ENCODE measurements at regions not wholly inside any gene's neighbourhood (a gene's known extent, or its start where the extent isn't known, plus 50 kb on each side); places are given as distances from the start of the nearest gene placed in this dataset.

DNA sequence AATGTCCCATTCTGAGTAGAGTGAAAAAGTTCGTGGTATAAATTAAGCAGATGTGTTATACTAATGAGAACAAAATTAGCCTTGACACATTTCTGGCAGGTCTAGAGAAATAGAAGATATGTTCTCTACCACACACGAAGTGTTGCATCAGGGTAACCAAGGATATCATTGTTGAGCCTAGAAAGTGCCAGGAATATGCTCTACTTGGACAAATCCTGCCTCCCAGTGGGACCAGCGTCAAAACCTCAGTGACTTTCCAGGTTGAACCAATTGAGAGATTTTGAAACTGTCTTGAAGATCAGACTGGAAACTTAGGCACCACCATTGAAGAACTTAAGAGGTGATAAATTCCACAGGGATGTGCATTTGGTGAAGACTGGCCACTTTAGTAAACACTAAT lies 115.9 kb downstream of the HPGD start:
- H3K36me3 Mint-ChIP-seq (ENCODE audit: low read depth) = no peaks in the 10 kb centered on the region
- ChIA-PET POLR2A (no interaction called here), CTCF (no interaction called here)
- H3K27ac Mint-ChIP-seq = no peak overlapping the region
- ATAC-seq (ENCODE audit: poor library complexity) = no peak
- H3K4me1 ChIP-seq (ENCODE audit: insufficient read depth, low read length) = no peaks in the 10 kb centered on the region
- H3K27ac ChIP-seq (ENCODE audit: low read depth in 1 of 2, low read length in 2 of 2) = no peak overlapping the region
- H3K36me3 ChIP-seq (ENCODE audit: insufficient read depth, low read length) = no peaks in the 10 kb centered on the region
- H3K9me3 ChIP-seq (ENCODE audit: control insufficient read depth in 1 of 2, insufficient read depth in 1 of 2, low read length in 2 of 2) = peaks cover 0 to 5% of the 10 kb centered on the region in 2 experiments
- no peak for DNase-seq
- no peak overlapping the region for H3K4me3 Mint-ChIP-seq
- intact Hi-C loops (cut with DNase I, micrococcal nuclease) = no loop called here
- H3K9me3 Mint-ChIP-seq = no peaks in the 10 kb centered on the region
- peaks cover 3% of the 10 kb centered on the region for H3K27me3 Mint-ChIP-seq
- TF ChIP-seq CTCF (IDR thresholded peaks at IDR 0.05) = no peak
- H3K4me3 ChIP-seq (ENCODE audit: low read length) = no peak overlapping the region
- H3K27me3 ChIP-seq (ENCODE audit: control insufficient read depth in 1 of 2, insufficient read depth in 2 of 2, low read length in 2 of 2) = no peaks in the 10 kb centered on the region
- no peaks in the 10 kb centered on the region for H3K4me1 Mint-ChIP-seq (ENCODE audit: low read depth)

- no peak for ATAC-seq (ENCODE audit: poor library complexity)
- H3K36me3 Mint-ChIP-seq (ENCODE audit: low read depth) = no peaks in the 10 kb centered on the region
- no peaks in the 10 kb centered on the region for H3K9me3 Mint-ChIP-seq
- Histone ChIP-seq H3K9me3 (ENCODE audit: control insufficient read depth in 1 of 2, insufficient read depth in 1 of 2, low read length in 2 of 2) (peaks cover 0 to 5% of the 10 kb centered on the region in 2 experiments), H3K36me3 (ENCODE audit: insufficient read depth, low read length) (no peaks in the 10 kb centered on the region), H3K27ac (ENCODE audit: low read depth in 1 of 2, low read length in 2 of 2) (no peak overlapping the region), H3K4me3 (ENCODE audit: low read length) (no peak overlapping the region), H3K4me1 (ENCODE audit: insufficient read depth, low read length) (no peaks in the 10 kb centered on the region), H3K27me3 (ENCODE audit: control insufficient read depth in 1 of 2, insufficient read depth in 2 of 2, low read length in 2 of 2) (no peaks in the 10 kb centered on the region)
- no peak for TF ChIP-seq CTCF (IDR thresholded peaks at IDR 0.05)
- H3K4me3 Mint-ChIP-seq = no peak overlapping the region
- intact Hi-C loops (cut with DNase I, micrococcal nuclease) = no loop called here
- H3K27me3 Mint-ChIP-seq = peaks cover 3% of the 10 kb centered on the region
- no peaks in the 10 kb centered on the region for H3K4me1 Mint-ChIP-seq (ENCODE audit: low read depth)
- no peak for DNase-seq
- H3K27ac Mint-ChIP-seq = no peak overlapping the region
- ChIA-PET CTCF (no interaction called here), POLR2A (no interaction called here)
Observed at GRCh38 chr4:174405923-174406322, 116.4 kb downstream of the HPGD start.

DNA sequence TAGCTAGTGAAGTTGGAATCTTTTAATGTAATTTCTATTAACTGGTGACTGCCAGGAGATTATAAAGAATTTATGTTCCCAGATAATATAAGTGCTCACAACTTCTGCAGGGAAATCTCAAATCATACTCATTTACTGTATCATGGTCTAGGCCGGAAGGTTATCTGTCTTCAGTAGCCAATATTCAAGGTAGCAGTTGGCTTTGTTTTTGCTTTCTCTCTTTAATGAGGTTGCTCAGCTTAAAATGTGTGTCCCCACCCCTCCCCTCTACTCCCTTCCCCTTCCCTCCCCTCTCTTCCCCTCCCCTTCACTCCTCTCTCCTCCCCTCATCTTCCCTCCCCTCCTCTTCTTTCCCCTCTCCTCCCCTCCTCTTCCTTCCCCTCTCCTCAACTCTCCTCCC lies 117.6 kb downstream of the HPGD start:
- H3K27ac ChIP-seq (ENCODE audit: low read depth in 1 of 2, low read length in 2 of 2) = no peak overlapping the region
- intact Hi-C loops (cut with DNase I, micrococcal nuclease) = no loop called here
- DNase-seq = no peak
- Mint-ChIP-seq H3K4me1 (ENCODE audit: low read depth) (no peaks in the 10 kb centered on the region), H3K27ac (no peak overlapping the region), H3K4me3 (no peak overlapping the region), H3K36me3 (ENCODE audit: low read depth) (no peaks in the 10 kb centered on the region), H3K27me3 (peaks cover 3% of the 10 kb centered on the region), H3K9me3 (no peaks in the 10 kb centered on the region)
- H3K4me3 ChIP-seq (ENCODE audit: low read length) = no peak overlapping the region
- H3K9me3 ChIP-seq (ENCODE audit: control insufficient read depth in 1 of 2, insufficient read depth in 1 of 2, low read length in 2 of 2) = peaks cover 0 to 5% of the 10 kb centered on the region in 2 experiments
- no peaks in the 10 kb centered on the region for H3K4me1 ChIP-seq (ENCODE audit: insufficient read depth, low read length)
- POLR2A ChIA-PET = no interaction called here
- no peaks in the 10 kb centered on the region for H3K36me3 ChIP-seq (ENCODE audit: insufficient read depth, low read length)
- CTCF ChIA-PET = interaction anchor here (0.5 kb wide), 1 partner anchor 48 kb away, joined by 3 read pairs; no protein-coding TSS in a partner anchor
- no peak for ATAC-seq (ENCODE audit: poor library complexity)
- TF ChIP-seq CTCF (IDR thresholded peaks at IDR 0.05) = no peak
- no peaks in the 10 kb centered on the region for H3K27me3 ChIP-seq (ENCODE audit: control insufficient read depth in 1 of 2, insufficient read depth in 2 of 2, low read length in 2 of 2)

Data from CD4-positive, alpha-beta T cell (primary cell).